ENCODE measurements at regions not wholly inside any gene's neighbourhood (a gene's known extent, or its start where the extent isn't known, plus 50 kb on each side); places are given as distances from the start of the nearest gene placed in this dataset.

DNA sequence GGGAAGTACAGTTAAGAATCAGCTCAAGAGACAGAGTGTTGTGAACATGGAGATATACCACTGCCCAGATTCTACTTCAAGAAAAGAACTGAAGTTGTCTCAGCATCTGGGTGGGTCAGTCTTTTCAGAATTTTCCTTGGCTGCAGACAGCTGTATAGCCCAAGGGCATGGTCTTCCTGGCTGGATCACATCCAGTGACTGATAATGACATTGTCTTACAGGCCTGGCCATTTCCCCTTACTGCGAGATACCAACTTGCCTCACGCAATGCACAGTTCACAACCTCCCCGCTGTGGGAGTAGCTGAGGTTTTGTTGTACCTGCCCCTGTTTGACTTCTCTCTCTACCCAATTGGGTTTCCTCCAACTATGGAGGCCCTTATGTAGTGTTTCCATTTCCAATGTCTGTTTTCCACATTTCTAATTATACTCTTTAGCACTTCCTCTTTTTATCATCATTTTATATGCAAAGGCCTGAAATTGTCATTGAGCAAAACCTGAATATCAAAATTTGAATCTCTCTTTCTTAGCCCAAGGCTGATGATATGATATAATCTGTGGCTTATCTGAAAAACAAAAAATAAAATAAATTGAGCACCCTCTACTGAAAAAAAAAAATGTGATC, 209.1 kb downstream of the NAF1 start:
- no peak for DNase-seq (ENCODE audit: low read depth, low spot score)
- in situ Hi-C loops (cut with HindIII; ENCODE audit: low pct_unique_long_range_greater_than_20kb, low sequenced_read_pairs) = no loop called here

DNA sequence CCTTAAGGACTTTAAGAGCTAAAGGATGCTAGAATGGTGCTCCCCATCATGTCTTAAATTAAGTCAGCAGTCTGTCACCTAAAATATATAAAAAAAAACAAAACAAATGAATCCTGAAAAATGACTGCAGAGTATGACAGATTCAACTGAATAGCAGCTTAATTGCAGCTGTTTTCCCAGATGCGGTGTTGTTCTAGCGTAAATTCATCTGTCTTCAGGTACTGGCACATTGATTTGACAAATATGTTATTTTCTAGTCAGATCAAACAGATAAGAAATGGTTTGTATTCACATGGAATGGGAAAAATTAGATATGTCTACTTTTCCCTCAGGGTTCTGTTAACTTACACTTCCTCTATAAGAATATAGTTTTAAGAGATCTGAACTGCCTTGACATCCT, 211.7 kb downstream of the NAF1 start:
- in situ Hi-C loops (cut with HindIII; ENCODE audit: low pct_unique_long_range_greater_than_20kb, low sequenced_read_pairs) = no loop called here

DNA sequence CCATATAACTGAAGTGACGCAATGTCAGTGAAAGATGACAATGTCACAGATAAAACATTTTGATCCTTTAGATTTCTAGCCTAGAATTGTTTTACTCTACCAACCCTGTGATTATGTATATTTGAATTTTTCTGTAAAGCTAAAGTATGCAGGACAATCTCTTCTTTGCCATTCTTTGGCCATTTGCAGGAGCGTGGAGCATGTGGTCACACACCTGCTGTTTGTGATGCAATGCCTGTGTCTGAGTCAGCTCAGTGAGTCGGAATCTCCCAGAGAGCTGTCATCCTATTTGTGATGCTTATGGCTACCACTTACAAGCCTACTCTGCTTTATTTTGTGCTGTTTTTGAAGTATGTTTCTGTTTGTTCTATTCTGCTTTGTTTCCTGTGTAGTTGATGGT, 214.5 kb downstream of the NAF1 start:
- in situ Hi-C loops (cut with HindIII; ENCODE audit: low pct_unique_long_range_greater_than_20kb, low sequenced_read_pairs) = no loop called here
- no peak for DNase-seq (ENCODE audit: low read depth, low spot score)

More for the DNA sequence above, 211.7 kb downstream of the NAF1 start:
- DNase-seq (ENCODE audit: low read depth, low spot score) = no peak

DNA sequence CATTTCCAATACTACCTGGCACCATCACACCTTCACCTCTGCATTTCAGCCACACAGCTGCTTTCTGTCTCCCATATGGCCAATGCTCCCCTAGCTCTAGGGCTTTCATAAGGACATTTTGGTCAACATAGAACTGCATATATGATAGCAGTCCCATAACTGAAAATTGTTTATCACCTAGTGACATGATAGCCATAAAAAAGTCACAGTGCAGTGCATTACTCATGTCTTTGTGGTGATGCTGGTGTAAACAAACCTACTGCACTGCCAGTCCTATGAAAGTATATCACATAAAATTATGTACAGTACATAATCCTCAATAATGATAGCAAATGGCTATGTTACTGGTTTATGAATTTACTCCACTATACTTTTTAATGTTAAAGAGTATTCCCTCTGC, 221.0 kb downstream of the NAF1 start:
- in situ Hi-C loops (cut with HindIII; ENCODE audit: low pct_unique_long_range_greater_than_20kb, low sequenced_read_pairs) = no loop called here
- DNase-seq (ENCODE audit: low read depth, low spot score) = no peak

DNA sequence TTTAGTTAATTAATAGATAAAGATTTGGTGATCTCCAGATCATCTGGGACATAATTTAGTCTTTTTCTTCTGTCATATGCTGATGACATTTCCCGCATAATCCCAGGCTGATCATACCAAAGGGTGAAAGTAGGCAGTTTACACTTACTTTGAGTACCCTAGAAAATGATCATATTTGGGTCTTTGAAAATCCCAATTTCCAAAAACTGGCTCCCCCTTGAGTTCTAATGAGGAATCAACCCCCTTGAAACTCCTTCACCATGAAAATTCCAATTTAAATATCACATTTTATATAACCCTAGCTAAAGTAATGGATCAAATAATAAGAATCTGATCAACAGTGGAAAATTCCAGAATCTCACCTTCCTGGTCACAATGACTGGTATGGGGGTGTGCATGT, 223.4 kb downstream of the NAF1 start:
- DNase-seq (ENCODE audit: low read depth, low spot score) = no peak
- in situ Hi-C loops (cut with HindIII; ENCODE audit: low pct_unique_long_range_greater_than_20kb, low sequenced_read_pairs) = no loop called here

DNA sequence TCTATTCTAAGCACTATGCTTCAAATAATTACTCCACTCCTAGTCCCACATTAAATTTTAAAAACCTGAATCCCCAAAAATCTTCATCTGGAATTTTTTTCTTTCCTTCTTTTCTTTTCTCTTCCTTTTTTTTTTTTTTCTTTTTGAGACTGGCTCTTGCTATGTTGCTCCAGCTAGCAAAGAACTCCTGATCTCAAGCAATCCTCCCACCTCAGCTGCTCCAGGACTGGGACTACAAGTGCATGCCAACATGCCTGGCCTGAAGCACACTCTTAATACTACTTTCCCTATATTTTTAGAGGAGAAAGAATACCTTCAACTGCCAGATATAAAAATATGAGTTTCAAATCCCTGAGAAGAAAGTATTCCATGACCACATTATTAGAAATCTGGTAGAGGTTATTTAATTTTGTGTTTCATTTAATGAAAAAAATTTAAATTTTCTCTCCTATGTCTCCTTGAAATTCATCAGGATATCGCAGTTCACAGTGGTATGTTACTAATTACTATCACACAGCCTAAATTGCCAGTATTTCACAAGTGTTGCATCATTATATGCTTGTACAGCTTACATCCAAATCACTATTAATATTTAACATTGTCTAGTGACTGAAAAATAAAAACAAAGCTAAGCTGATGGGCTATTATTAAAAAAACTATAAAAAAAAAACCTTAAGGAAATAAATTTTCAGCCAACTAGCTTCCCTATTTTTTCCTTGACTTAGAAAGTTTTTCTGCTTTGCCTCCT, 227.8 kb downstream of the NAF1 start:
- no peak for DNase-seq (ENCODE audit: low read depth, low spot score)
- in situ Hi-C loops (cut with HindIII; ENCODE audit: low pct_unique_long_range_greater_than_20kb, low sequenced_read_pairs) = no loop called here

DNA sequence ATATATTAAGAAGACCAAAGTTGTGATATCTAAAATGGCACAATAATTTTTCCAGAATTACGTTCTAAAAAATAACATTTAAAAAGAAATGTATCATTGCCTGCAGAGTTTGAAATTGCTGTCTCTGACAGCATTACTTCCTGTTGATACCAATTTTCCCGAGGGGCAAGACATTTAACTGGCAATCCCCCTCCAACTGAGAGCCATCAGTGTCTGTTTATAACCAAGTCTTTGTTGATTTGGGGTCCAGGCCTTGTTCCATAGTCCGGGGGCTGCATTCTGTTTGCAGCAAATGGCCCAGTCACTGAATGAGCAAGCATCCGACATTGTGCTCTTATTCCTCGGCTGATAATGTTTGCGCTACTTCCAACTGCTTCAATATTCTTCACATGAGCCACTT, 231.5 kb downstream of the NAF1 start:
- DNase-seq (ENCODE audit: low read depth, low spot score) = no peak
- in situ Hi-C loops (cut with HindIII; ENCODE audit: low pct_unique_long_range_greater_than_20kb, low sequenced_read_pairs) = no loop called here

DNA sequence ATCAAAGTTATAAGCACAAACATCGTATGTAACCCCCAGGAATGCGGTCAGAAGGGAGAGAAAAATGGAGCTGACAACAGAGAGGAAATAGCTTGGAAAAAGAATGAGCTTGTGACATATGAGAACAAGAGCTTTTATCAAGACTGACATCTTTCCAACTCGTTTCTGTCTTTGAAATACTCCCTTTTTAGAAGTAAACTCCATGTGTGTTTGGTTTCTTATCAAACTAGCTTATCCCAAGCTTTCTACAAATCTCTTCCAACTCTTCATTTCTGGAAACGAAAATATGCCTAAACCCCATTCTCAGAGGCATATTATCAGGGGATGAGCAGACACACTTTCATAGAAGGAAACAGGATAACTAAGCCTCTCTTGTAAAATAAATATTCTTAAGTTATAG, 235.4 kb downstream of the NAF1 start:
- no peak for DNase-seq (ENCODE audit: low read depth, low spot score)
- in situ Hi-C loops (cut with HindIII; ENCODE audit: low pct_unique_long_range_greater_than_20kb, low sequenced_read_pairs) = no loop called here

DNA sequence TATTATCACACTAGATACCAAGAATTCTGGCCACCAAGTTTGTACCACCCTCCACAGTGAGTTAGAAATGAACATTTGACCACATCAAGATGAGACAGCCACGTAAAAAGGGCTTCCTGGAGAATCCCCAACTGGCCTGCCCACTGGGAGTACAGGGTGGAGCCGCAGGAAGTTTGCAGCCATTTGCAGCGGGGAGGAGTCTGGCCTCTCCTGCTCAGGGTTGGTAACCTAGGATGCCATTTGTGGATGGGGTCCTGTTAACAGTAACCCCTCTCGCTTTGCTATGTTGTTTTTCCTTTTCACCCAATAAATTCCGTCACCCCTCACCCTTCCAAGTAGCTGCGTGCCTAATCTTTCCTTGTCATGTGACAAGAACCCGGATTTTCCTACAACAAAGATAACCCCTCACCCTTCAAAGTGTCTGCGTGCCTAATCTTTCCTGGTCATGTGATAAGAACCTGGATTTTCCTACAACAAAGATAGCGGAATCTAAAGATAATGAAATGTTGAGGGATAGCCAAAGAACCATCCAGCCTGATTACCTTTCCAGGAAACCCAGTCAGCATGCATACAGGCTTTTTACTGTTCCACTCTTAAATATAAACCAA, 245.4 kb downstream of the NAF1 start:
- DNase-seq (ENCODE audit: low read depth, low spot score) = no peak
- in situ Hi-C loops (cut with HindIII; ENCODE audit: low pct_unique_long_range_greater_than_20kb, low sequenced_read_pairs) = no loop called here

DNA sequence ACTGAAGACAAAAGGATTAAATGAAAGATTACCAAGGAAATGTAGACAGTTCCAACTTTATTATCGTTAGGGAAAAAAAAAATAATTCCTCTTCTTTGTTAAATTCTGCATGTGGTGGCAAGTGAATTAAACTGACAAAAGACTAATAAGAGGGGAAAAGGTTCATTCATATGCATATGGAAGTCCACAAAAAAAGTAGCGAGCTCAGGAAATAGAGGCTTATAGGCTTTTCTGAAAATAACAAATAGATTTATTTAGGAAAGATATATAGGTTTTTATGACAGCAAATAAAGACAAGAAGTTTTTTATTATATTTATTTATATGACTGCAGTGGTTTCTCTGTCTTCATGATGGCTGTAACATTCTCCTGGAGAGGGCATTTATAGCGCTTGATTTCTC, 246.0 kb downstream of the NAF1 start:
- in situ Hi-C loops (cut with HindIII; ENCODE audit: low pct_unique_long_range_greater_than_20kb, low sequenced_read_pairs) = no loop called here
- no peak for DNase-seq (ENCODE audit: low read depth, low spot score)

DNA sequence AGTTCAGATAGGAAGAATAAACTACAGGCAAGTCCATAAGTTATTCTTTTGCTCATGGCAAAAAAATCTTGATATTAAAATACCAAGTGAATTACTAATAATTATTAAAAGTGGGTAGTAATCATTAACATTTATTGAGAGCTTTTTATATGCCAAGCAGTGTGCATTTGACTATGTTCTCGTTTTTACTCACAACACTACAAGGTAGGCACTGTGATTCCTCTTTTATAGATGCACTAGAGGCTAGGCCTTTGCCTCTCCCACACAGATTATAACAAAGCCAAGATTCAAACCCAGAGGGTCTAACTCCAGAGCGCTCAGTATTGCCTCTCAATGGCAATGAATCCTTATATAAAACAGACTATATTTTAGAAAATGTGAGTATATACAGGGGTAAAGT, 254.2 kb downstream of the NAF1 start:
- no peak for DNase-seq (ENCODE audit: low read depth, low spot score)
- in situ Hi-C loops (cut with HindIII; ENCODE audit: low pct_unique_long_range_greater_than_20kb, low sequenced_read_pairs) = no loop called here

DNA sequence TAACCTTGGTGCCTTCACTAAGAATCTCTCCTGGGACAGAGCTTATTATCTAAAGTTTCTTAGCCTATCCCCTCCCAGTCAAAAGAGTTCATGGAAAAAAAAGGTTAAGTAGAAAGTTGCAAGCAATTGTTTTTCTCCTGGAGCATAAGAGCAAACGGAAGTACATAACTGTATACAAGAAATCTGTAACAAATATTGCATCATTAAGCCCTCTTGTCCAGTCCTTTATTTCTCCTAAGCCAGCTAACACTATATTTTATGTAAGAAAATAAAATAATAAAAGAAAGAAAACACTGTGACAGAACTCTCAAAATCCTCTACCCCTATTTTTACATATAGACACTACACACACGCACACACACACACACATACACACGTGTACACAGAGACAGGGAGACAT, 255.3 kb downstream of the NAF1 start:
- DNase-seq (ENCODE audit: low read depth, low spot score) = no peak
- in situ Hi-C loops (cut with HindIII; ENCODE audit: low pct_unique_long_range_greater_than_20kb, low sequenced_read_pairs) = no loop called here

DNA sequence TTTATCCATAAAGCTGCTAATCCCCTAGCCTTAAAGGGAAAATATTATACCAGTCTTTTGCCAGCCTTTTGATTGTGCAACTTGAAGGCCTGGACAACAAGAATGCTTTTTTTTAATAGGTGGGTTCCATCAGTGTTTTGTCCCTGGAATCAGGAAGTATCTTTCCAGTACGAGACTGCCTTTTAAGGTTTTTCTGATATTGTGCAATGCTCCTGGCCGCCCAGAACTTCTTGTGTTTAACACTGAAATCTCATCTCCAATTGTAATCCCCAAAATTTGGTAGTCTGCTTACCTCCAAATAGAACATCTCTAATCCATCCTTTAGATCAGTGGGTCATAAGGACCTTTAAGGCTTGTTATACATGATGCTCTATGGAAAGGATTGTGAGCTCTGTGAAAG, 256.7 kb downstream of the NAF1 start:
- in situ Hi-C loops (cut with HindIII; ENCODE audit: low pct_unique_long_range_greater_than_20kb, low sequenced_read_pairs) = no loop called here
- no peak for DNase-seq (ENCODE audit: low read depth, low spot score)

DNA sequence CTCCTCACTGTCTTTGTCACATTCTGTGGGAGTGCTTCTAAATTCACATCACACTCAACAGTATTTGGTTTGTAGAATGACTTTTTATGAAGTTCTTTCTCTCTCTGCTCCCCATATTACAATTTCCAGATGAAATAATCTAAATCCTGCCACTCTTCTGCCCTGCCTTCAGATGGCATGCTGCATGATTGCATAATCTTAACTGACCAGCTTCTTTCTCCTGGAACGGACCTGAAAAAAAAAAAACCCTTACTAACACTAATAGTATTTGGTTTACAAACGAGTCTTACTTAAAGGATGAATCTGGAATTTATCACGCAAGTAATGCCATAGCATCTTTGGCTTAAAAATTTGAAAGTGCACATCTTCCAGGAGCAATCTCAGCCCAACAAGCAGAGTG, 272.3 kb downstream of the NAF1 start:
- DNase-seq (ENCODE audit: low read depth, low spot score) = no peak
- in situ Hi-C loops (cut with HindIII; ENCODE audit: low pct_unique_long_range_greater_than_20kb, low sequenced_read_pairs) = no loop called here

DNA sequence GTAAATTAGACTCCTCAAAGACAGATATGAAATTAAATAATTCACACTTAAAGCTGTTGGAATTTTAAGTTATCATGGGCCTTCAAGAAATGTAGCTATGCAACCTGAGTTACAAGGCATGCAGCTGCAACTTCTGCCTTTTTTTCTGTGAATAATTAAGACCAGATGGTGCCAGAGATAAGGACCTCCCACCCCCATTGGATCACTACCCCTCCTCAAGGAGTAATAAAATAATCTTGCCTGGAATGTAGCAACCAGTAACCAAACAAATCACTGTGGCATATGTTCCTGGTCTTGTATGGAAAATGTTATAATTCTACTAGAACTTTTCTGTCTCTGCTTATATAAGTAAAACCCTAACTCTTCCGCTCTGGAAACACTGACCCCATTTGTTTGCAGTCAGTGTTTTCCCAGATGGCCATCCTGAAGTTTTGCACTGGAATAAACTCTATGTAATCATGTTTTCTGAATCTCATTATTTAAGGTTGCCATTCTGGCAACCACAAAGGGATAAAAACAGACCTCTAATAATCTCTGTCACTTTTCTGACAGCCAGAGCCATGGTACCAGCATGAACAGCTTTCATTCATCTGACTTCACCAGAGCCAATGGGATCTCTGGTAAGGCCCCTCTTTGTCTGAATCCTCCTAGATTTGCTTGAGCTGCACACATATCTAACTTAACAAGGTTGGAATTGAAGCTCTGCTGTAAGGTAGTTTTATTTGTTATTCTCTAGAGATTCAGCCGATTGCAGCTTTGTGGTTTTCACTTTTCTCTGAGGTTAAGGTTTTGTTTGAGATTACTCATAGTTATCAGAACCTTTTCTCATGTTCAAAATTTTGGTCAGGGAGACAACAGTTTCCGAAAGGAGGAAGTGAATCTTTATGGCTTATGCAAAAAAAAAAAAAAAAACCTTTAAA, 274.6 kb downstream of the NAF1 start:
- DNase-seq (ENCODE audit: low read depth, low spot score) = no peak
- in situ Hi-C loops (cut with HindIII; ENCODE audit: low pct_unique_long_range_greater_than_20kb, low sequenced_read_pairs) = no loop called here

DNA sequence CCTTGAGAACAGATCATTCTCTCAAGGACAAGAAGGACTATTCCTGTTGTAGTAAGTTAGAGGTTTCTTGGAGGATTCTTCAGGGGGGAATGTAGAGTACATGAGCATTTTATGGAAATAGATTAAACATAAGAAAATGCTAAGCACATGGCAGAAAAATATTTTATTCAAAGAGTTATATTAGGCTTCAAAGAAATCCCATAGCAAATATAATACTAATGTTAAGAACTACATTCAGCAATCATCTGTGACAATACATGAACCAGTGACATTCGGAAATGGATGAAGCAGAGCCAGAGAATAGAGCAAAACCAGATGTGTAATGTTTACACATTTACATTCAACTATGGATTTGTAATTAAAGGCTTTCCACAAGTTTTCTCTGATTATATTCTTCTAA, 288.6 kb downstream of the NAF1 start:
- in situ Hi-C loops (cut with HindIII; ENCODE audit: low pct_unique_long_range_greater_than_20kb, low sequenced_read_pairs) = no loop called here
- no peak for DNase-seq (ENCODE audit: low read depth, low spot score)

DNA sequence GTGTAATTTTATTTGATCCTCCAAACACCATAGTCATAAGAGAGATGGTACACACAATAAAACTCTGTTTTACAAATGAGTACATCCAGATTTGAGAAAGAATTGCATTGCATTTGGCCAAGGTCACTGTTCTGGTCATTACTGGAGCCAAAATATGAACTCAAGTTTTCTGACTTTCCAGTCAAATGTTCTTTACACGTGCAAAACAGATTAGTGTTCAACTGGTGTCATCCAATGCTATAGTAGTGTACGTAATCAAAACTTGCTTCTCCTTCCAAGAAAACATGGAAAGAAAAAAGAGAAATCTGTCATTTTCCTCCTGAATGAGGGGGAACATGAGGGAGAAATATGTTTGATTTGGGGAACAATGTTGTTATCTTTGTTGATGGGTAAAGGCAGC, 291.9 kb downstream of the NAF1 start:
- in situ Hi-C loops (cut with HindIII; ENCODE audit: low pct_unique_long_range_greater_than_20kb, low sequenced_read_pairs) = no loop called here
- no peak for DNase-seq (ENCODE audit: low read depth, low spot score)

DNA sequence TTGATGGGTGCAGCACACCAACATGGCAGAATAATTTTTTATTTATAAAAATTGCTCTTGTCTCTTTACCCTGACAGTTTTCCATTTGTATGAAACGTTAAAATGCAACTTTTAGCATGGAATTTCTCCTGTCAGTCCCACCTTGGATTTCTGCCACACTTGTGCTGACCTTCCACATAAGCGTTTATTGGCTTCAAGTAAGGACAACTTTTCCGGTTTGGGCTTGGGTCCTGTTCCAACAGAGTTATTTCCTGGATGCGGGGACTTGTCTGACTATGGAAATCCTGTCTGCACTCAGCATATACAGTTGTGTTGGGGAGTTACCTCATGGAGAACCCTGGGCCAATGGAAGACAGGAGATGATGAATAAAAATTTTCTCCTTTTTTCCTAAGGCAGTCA, 294.7 kb downstream of the NAF1 start:
- in situ Hi-C loops (cut with HindIII; ENCODE audit: low pct_unique_long_range_greater_than_20kb, low sequenced_read_pairs) = no loop called here
- DNase-seq (ENCODE audit: low read depth, low spot score) = no peak
